ENCODE measurements at regions not wholly inside any gene's neighbourhood (a gene's known extent, or its start where the extent isn't known, plus 50 kb on each side); places are given as distances from the start of the nearest gene placed in this dataset.
A peak's percentile ranks its signal among the peaks of the same experiment; 100 is the strongest.

- H3K27ac ChIP-seq (ENCODE audit: low read length): no peak overlapping the region
- H3K4me1 ChIP-seq (ENCODE audit: low read length): no peaks in the 10 kb centered on the region
- no peak overlapping the region for H2AFZ ChIP-seq (ENCODE audit: low read length)
Observed at GRCh38 chr15:100810831-100811230, 68.8 kb upstream of the ALDH1A3 start.

GRCh38 chr15:100812802-100813201, 66.8 kb upstream of the ALDH1A3 start:
- H2AFZ ChIP-seq (ENCODE audit: low read length): no peak overlapping the region
- no peak overlapping the region for H3K4me2 ChIP-seq (ENCODE audit: low read depth, low read length, poor library complexity, severe bottlenecking)
- no peak overlapping the region for H3K4me3 ChIP-seq (ENCODE audit: low read length)
- H4K20me1 ChIP-seq (ENCODE audit: insufficient read depth, low read depth, low read length): no peaks in the 10 kb centered on the region
- no peaks in the 10 kb centered on the region for H3K4me1 ChIP-seq (ENCODE audit: low read length)
- no peaks in the 10 kb centered on the region for H3K79me2 ChIP-seq (ENCODE audit: low read length)
- DNase-seq: peak; percentile 23
- peaks cover 5% of the 10 kb centered on the region; the same call in 1 of the 2 replicates for H3K27me3 ChIP-seq (ENCODE audit: low read length)
- H3K36me3 ChIP-seq (ENCODE audit: insufficient read depth, low read length): no peaks in the 10 kb centered on the region
- no peaks in the 10 kb centered on the region for H3K9me2 ChIP-seq (replicated peaks; ENCODE audit: insufficient read depth, low read length)
- peaks cover 13% of the 10 kb centered on the region for H3K9me3 ChIP-seq (ENCODE audit: low read length)
- no peak overlapping the region for H3K27ac ChIP-seq (ENCODE audit: low read length)
- H3K9ac ChIP-seq (ENCODE audit: low read length): no peak overlapping the region

More at GRCh38 chr15:100810831-100811230, 68.8 kb upstream of the ALDH1A3 start:
- Histone ChIP-seq H3K79me2 (ENCODE audit: low read length) (no peaks in the 10 kb centered on the region), H3K9ac (ENCODE audit: low read length) (no peak overlapping the region), H3K27me3 (ENCODE audit: low read length) (peaks cover 5% of the 10 kb centered on the region; the same call in 1 of the 2 replicates), H3K4me3 (ENCODE audit: low read length) (no peak overlapping the region), H4K20me1 (ENCODE audit: insufficient read depth, low read depth, low read length) (no peaks in the 10 kb centered on the region), H3K4me2 (ENCODE audit: low read depth, low read length, poor library complexity, severe bottlenecking) (no peak overlapping the region), H3K9me2 (replicated peaks; ENCODE audit: insufficient read depth, low read length) (no peaks in the 10 kb centered on the region), H3K36me3 (ENCODE audit: insufficient read depth, low read length) (no peaks in the 10 kb centered on the region), H3K9me3 (ENCODE audit: low read length) (peaks cover 6% of the 10 kb centered on the region)
- DNase-seq: peak; percentile 7

GRCh38 chr15:100818927-100819326, 60.7 kb upstream of the ALDH1A3 start:
- H2AFZ ChIP-seq (ENCODE audit: low read length): no peak overlapping the region

GRCh38 chr15:100820528-100820927, 59.1 kb upstream of the ALDH1A3 start:
- Histone ChIP-seq H2AFZ (ENCODE audit: low read length) (no peak overlapping the region), H3K4me3 (ENCODE audit: low read length) (no peak overlapping the region), H3K9me3 (ENCODE audit: low read length) (peaks cover 9% of the 10 kb centered on the region), H3K27ac (ENCODE audit: low read length) (no peak overlapping the region), H3K27me3 (ENCODE audit: low read length) (0 out of 2 replicates have a peak, but pooled peaks cover 2% of the 10 kb centered on the region), H3K79me2 (ENCODE audit: low read length) (no peaks in the 10 kb centered on the region), H3K4me1 (ENCODE audit: low read length) (no peaks in the 10 kb centered on the region), H3K36me3 (ENCODE audit: insufficient read depth, low read length) (no peaks in the 10 kb centered on the region), H3K9ac (ENCODE audit: low read length) (no peak overlapping the region), H3K4me2 (ENCODE audit: low read depth, low read length, poor library complexity, severe bottlenecking) (no peak overlapping the region), H3K9me2 (replicated peaks; ENCODE audit: insufficient read depth, low read length) (no peaks in the 10 kb centered on the region), H4K20me1 (ENCODE audit: insufficient read depth, low read depth, low read length) (no peaks in the 10 kb centered on the region)
- DNase-seq: no peak

More at GRCh38 chr15:100818927-100819326, 60.7 kb upstream of the ALDH1A3 start:
- no peaks in the 10 kb centered on the region for H3K9me2 ChIP-seq (replicated peaks; ENCODE audit: insufficient read depth, low read length)
- no peaks in the 10 kb centered on the region for H4K20me1 ChIP-seq (ENCODE audit: insufficient read depth, low read depth, low read length)
- no peak overlapping the region for H3K4me3 ChIP-seq (ENCODE audit: low read length)
- no peaks in the 10 kb centered on the region for H3K36me3 ChIP-seq (ENCODE audit: insufficient read depth, low read length)
- peaks cover 7% of the 10 kb centered on the region; the same call in 1 of the 2 replicates for H3K27me3 ChIP-seq (ENCODE audit: low read length)
- H3K79me2 ChIP-seq (ENCODE audit: low read length): no peaks in the 10 kb centered on the region
- no peak overlapping the region for H3K27ac ChIP-seq (ENCODE audit: low read length)
- H3K9me3 ChIP-seq (ENCODE audit: low read length): peaks cover 13% of the 10 kb centered on the region
- H3K4me1 ChIP-seq (ENCODE audit: low read length): no peaks in the 10 kb centered on the region
- no peak overlapping the region for H3K4me2 ChIP-seq (ENCODE audit: low read depth, low read length, poor library complexity, severe bottlenecking)
- no peak for DNase-seq
- no peak overlapping the region for H3K9ac ChIP-seq (ENCODE audit: low read length)

GRCh38 chr15:100821327-100821726, 58.3 kb upstream of the ALDH1A3 start:
- Histone ChIP-seq H3K9me2 (replicated peaks; ENCODE audit: insufficient read depth, low read length) (no peaks in the 10 kb centered on the region), H2AFZ (ENCODE audit: low read length) (no peak overlapping the region), H3K36me3 (ENCODE audit: insufficient read depth, low read length) (no peaks in the 10 kb centered on the region), H3K9me3 (ENCODE audit: low read length) (0 out of 2 replicates have a peak, but pooled peaks cover 4% of the 10 kb centered on the region), H3K4me1 (ENCODE audit: low read length) (no peaks in the 10 kb centered on the region), H3K9ac (ENCODE audit: low read length) (no peak overlapping the region), H3K27me3 (ENCODE audit: low read length) (0 out of 2 replicates have a peak, but pooled peaks cover 2% of the 10 kb centered on the region), H4K20me1 (ENCODE audit: insufficient read depth, low read depth, low read length) (no peaks in the 10 kb centered on the region), H3K27ac (ENCODE audit: low read length) (no peak overlapping the region), H3K4me2 (ENCODE audit: low read depth, low read length, poor library complexity, severe bottlenecking) (no peak overlapping the region), H3K4me3 (ENCODE audit: low read length) (no peak overlapping the region), H3K79me2 (ENCODE audit: low read length) (no peaks in the 10 kb centered on the region)
- no peak for DNase-seq

- Histone ChIP-seq H3K4me1 (ENCODE audit: low read length) (no peaks in the 10 kb centered on the region), H3K79me2 (ENCODE audit: low read length) (no peaks in the 10 kb centered on the region), H3K9me2 (replicated peaks; ENCODE audit: insufficient read depth, low read length) (no peaks in the 10 kb centered on the region), H3K9me3 (ENCODE audit: low read length) (no peaks in the 10 kb centered on the region), H4K20me1 (ENCODE audit: insufficient read depth, low read depth, low read length) (no peaks in the 10 kb centered on the region), H2AFZ (ENCODE audit: low read length) (no peak overlapping the region), H3K27me3 (ENCODE audit: low read length) (no peaks in the 10 kb centered on the region), H3K27ac (ENCODE audit: low read length) (no peak overlapping the region), H3K4me3 (ENCODE audit: low read length) (no peak overlapping the region), H3K4me2 (ENCODE audit: low read depth, low read length, poor library complexity, severe bottlenecking) (no peak overlapping the region), H3K9ac (ENCODE audit: low read length) (no peak overlapping the region), H3K36me3 (ENCODE audit: insufficient read depth, low read length) (no peaks in the 10 kb centered on the region)
- no peak for DNase-seq
Observed at GRCh38 chr15:100824211-100824610, 55.4 kb upstream of the ALDH1A3 start.

- no peak overlapping the region for H3K4me3 ChIP-seq (ENCODE audit: low read length)
- DNase-seq: no peak
- H3K9me3 ChIP-seq (ENCODE audit: low read length): no peaks in the 10 kb centered on the region
- H3K36me3 ChIP-seq (ENCODE audit: insufficient read depth, low read length): no peaks in the 10 kb centered on the region
- no peak overlapping the region for H2AFZ ChIP-seq (ENCODE audit: low read length)
- no peak overlapping the region for H3K9ac ChIP-seq (ENCODE audit: low read length)
- no peak overlapping the region for H3K4me2 ChIP-seq (ENCODE audit: low read depth, low read length, poor library complexity, severe bottlenecking)
- no peaks in the 10 kb centered on the region for H3K9me2 ChIP-seq (replicated peaks; ENCODE audit: insufficient read depth, low read length)
- no peaks in the 10 kb centered on the region for H4K20me1 ChIP-seq (ENCODE audit: insufficient read depth, low read depth, low read length)
- no peaks in the 10 kb centered on the region for H3K4me1 ChIP-seq (ENCODE audit: low read length)
- no peaks in the 10 kb centered on the region for H3K79me2 ChIP-seq (ENCODE audit: low read length)
- no peak overlapping the region for H3K27ac ChIP-seq (ENCODE audit: low read length)
- H3K27me3 ChIP-seq (ENCODE audit: low read length): no peaks in the 10 kb centered on the region
Observed at GRCh38 chr15:100829457-100829856, 50.2 kb upstream of the ALDH1A3 start.

Data from Karpas-422 (cell line).